Upper lobe of left lung (tissue), 6 donors: ENCODE measurements at regions not wholly inside any gene's neighbourhood (a gene's known extent, or its start where the extent isn't known, plus 50 kb on each side); places are given as distances from the start of the nearest gene placed in this dataset.

ENCODE experiments used
- ATAC-seq, 2 donors: fragments of 200-7000 bp; cut with Tn5 transposase; one replicate each; pipeline ENCODE4 v1.9.1; 2022; ENCODE audit warnings: mild to moderate bottlenecking in 2 of 2, moderate library complexity in 2 of 2; ENCODE audit not compliant: low FRiP score in 2 of 2
- DNase-seq, 2 donors: peaks; one replicate each; pipeline ENCODE4 v3.0.0-alpha.2; 2019 to 2020
- H3K27ac ChIP-seq, 4 donors: fragments of 200-600 bp; sonication (generic); one replicate each; pipeline ENCODE4 v1.5.1; 2016 to 2019
- H3K27me3 ChIP-seq, 4 donors: fragments of 200-600 bp; sonication (generic); one replicate each; pipeline ENCODE4 v1.5.1; 2017 to 2019
- H3K36me3 ChIP-seq, 4 donors: fragments of 200-600 bp; sonication (generic); one replicate each; pipeline ENCODE4 v1.5.1; 2016 to 2019
- H3K4me1 ChIP-seq, 4 donors: fragments of 200-600 bp; sonication (generic); one replicate each; pipeline ENCODE4 v1.5.1; 2018 to 2019
- H3K4me3 ChIP-seq, 4 donors: fragments of 200-600 bp; sonication (generic); one replicate each; pipeline ENCODE4 v1.5.1; 2017 to 2019; ENCODE audit warnings: mild to moderate bottlenecking in 2 of 4, moderate library complexity in 1 of 4
- H3K9me3 ChIP-seq, 4 donors: fragments of 200-600 bp; sonication (generic); one replicate each; pipeline ENCODE4 v1.5.1; 2018 to 2019
- CTCF ChIP-seq, 6 experiments: fragments of 450-650 bp in 4 of 6; fragments of 200-600 bp in 2 of 6; sonication (generic) in 2 of 6; IDR thresholded peaks; one replicate each; pipeline ENCODE4 v1.5.1; 2016 to 2019; ENCODE audit warnings: antibody characterized with exemption in 6 of 6
- EP300 ChIP-seq, 4 donors: sonication (generic); formaldehyde crosslinking; IDR thresholded peaks; one replicate each; pipeline ENCODE4 v1.5.1; 2017; ENCODE audit warnings: antibody characterized with exemption in 4 of 4, control low read depth in 2 of 4
- POLR2A ChIP-seq, 4 donors: fragments of 450-650 bp; IDR thresholded peaks; one replicate each; pipeline ENCODE4 v1.5.1; 2016 to 2017; ENCODE audit warnings: antibody characterized with exemption in 4 of 4, mild to moderate bottlenecking in 2 of 4
- POLR2AphosphoS5 ChIP-seq, 2 donors: sonication (generic); formaldehyde crosslinking; IDR thresholded peaks; one replicate each; pipeline ENCODE4 v1.5.1; 2017; ENCODE audit warnings: antibody characterized with exemption in 2 of 2
- WGBS, 2 donors: methylation state at CpG; one replicate each; pipeline ENCODE4 v1.1.5; 2017 to 2018; 5-methylcytosine and 5-hydroxymethylcytosine counted together
- donor health status: DM: no; HTN: no; CAD: no; lungs with moderate emphysema.
- donor health status: DM: no; HTN: yes; CAD: no; lungs with severe emphysema.

- no peak for ATAC-seq
- WGBS, 2 donors: 70 to 75% methylated on average over 4 of the region's 4 CpGs
These were observed 222.3 kb upstream of the MID1 start for GRCh38 chrX:10842646-10843045.

GRCh38 chrX:10847333-10847732, 226.9 kb upstream of the MID1 start:
- DNase-seq (no peak), ATAC-seq (no peak)
- H3K36me3 ChIP-seq: no peaks in the 10 kb centered on the region
- no peak overlapping the region for H3K4me3 ChIP-seq
- no peak for TF ChIP-seq CTCF (IDR thresholded peaks at IDR 0.05)
- TF ChIP-seq POLR2A (IDR thresholded peaks at IDR 0.05): no peak
- no peak for TF ChIP-seq EP300 (IDR thresholded peaks at IDR 0.05)
- no peak for TF ChIP-seq POLR2AphosphoS5 (IDR thresholded peaks at IDR 0.05)
- no peaks in the 10 kb centered on the region for H3K4me1 ChIP-seq
- no peaks in the 10 kb centered on the region for H3K9me3 ChIP-seq
- H3K27ac ChIP-seq: no peak overlapping the region
- H3K27me3 ChIP-seq: no peaks in the 10 kb centered on the region

More at GRCh38 chrX:10842646-10843045, 222.3 kb upstream of the MID1 start:
- no peaks in the 10 kb centered on the region for H3K27me3 ChIP-seq
- H3K4me1 ChIP-seq: no peaks in the 10 kb centered on the region
- no peak for DNase-seq
- H3K4me3 ChIP-seq: no peak overlapping the region
- TF ChIP-seq EP300 (IDR thresholded peaks at IDR 0.05): no peak
- no peak for TF ChIP-seq POLR2A (IDR thresholded peaks at IDR 0.05)
- TF ChIP-seq CTCF (IDR thresholded peaks at IDR 0.05): no peak
- no peak for TF ChIP-seq POLR2AphosphoS5 (IDR thresholded peaks at IDR 0.05)
- H3K27ac ChIP-seq: no peak overlapping the region
- no peaks in the 10 kb centered on the region for H3K36me3 ChIP-seq
- H3K9me3 ChIP-seq: no peaks in the 10 kb centered on the region

- Histone ChIP-seq H3K27ac (no peak overlapping the region), H3K36me3 (no peaks in the 10 kb centered on the region), H3K9me3 (no peaks in the 10 kb centered on the region), H3K4me1 (no peaks in the 10 kb centered on the region), H3K4me3 (no peak overlapping the region), H3K27me3 (no peaks in the 10 kb centered on the region)
- no peak for TF ChIP-seq POLR2AphosphoS5 (IDR thresholded peaks at IDR 0.05)
- no peak for TF ChIP-seq CTCF (IDR thresholded peaks at IDR 0.05)
- no peak for TF ChIP-seq EP300 (IDR thresholded peaks at IDR 0.05)
- no peak for DNase-seq
- no peak for ATAC-seq
These were observed 231.4 kb upstream of the MID1 start for GRCh38 chrX:10851809-10852208.

GRCh38 chrX:10854594-10854993, 234.2 kb upstream of the MID1 start:
- Histone ChIP-seq H3K27me3 (no peaks in the 10 kb centered on the region), H3K36me3 (no peaks in the 10 kb centered on the region), H3K4me3 (no peak overlapping the region), H3K4me1 (no peaks in the 10 kb centered on the region), H3K27ac (no peak overlapping the region), H3K9me3 (no peaks in the 10 kb centered on the region)
- no peak for ATAC-seq
- 40 to 64% methylated on average over 5 to 7 of the region's 7 CpGs for WGBS, 2 donors
- no peak for DNase-seq
- TF ChIP-seq POLR2AphosphoS5 (IDR thresholded peaks at IDR 0.05) (no peak), EP300 (IDR thresholded peaks at IDR 0.05) (no peak), POLR2A (IDR thresholded peaks at IDR 0.05) (no peak), CTCF (IDR thresholded peaks at IDR 0.05) (no peak)

GRCh38 chrX:10855845-10856244, 235.5 kb upstream of the MID1 start:
- Histone ChIP-seq H3K4me1 (no peaks in the 10 kb centered on the region), H3K9me3 (no peaks in the 10 kb centered on the region), H3K27ac (no peak overlapping the region), H3K27me3 (no peaks in the 10 kb centered on the region), H3K4me3 (no peak overlapping the region), H3K36me3 (no peaks in the 10 kb centered on the region)
- ATAC-seq (no peak), DNase-seq (no peak)
- WGBS, 2 donors: 44 to 50% methylated on average over 2 of the region's 2 CpGs
- TF ChIP-seq POLR2A (IDR thresholded peaks at IDR 0.05) (no peak), EP300 (IDR thresholded peaks at IDR 0.05) (no peak), POLR2AphosphoS5 (IDR thresholded peaks at IDR 0.05) (no peak), CTCF (IDR thresholded peaks at IDR 0.05) (no peak)
